ENCODE measurements at regions not wholly inside any gene's neighbourhood (a gene's known extent, or its start where the extent isn't known, plus 50 kb on each side); places are given as distances from the start of the nearest gene placed in this dataset.

- H3K36me3 Mint-ChIP-seq = no peaks in the 10 kb centered on the region
- no peak for ATAC-seq (replicated peaks in 1 of 4)
- POLR2A ChIA-PET = interaction anchor here in 1 of 2 donors (0.7 kb wide), 1 partner anchor 10 kb away, joined by 4 read pairs; no protein-coding TSS in a partner anchor
- Histone ChIP-seq H3K27me3 (replicated peaks in 1 of 2; ENCODE audit: control insufficient read depth in 2 of 2, extremely low read depth in 1 of 2, insufficient read depth in 2 of 2, low read length in 1 of 2) (no peaks in the 10 kb centered on the region), H3K27ac (ENCODE audit: low read length) (no peak overlapping the region), H3K4me1 (ENCODE audit: control insufficient read depth in 1 of 2, extremely low read depth in 1 of 2, insufficient read depth in 2 of 2, low read length in 2 of 2) (no peaks in the 10 kb centered on the region), H3K4me3 (ENCODE audit: control insufficient read depth in 1 of 2, extremely low read depth in 1 of 2, low read length in 1 of 2) (no peak overlapping the region), H3K36me3 (ENCODE audit: control insufficient read depth in 2 of 2, extremely low read depth in 1 of 2, insufficient read depth in 1 of 2, low read length in 1 of 2) (no peaks in the 10 kb centered on the region), H3K9me3 (no peaks in the 10 kb centered on the region)
- no peak overlapping the region for H3K27ac Mint-ChIP-seq
- H3K4me3 Mint-ChIP-seq = no peak overlapping the region
- peaks cover 0 to 2% (median 0%) of the 10 kb centered on the region in 3 donors for H3K9me3 Mint-ChIP-seq
- no peak for DNase-seq
- H3K27me3 Mint-ChIP-seq = no peaks in the 10 kb centered on the region
- peaks cover 0 to 6% (median 6%) of the 10 kb centered on the region in 3 donors for H3K4me1 Mint-ChIP-seq
- CTCF ChIA-PET = interaction anchor here (0.6 to 0.7 kb wide), 10 partner anchors 13 to 657 kb away, joined by 3 to 7 read pairs (median 4); partner anchors contain the start of gene CYSLTR2 (in 1 of the 2)
- WGBS (ENCODE audit: insufficient coverage) = 49% methylated on average over 4 of the region's 5 CpGs
These were observed 53.1 kb upstream of the CYSLTR2 start for GRCh38 chr13:48600374-48601364.

DNA sequence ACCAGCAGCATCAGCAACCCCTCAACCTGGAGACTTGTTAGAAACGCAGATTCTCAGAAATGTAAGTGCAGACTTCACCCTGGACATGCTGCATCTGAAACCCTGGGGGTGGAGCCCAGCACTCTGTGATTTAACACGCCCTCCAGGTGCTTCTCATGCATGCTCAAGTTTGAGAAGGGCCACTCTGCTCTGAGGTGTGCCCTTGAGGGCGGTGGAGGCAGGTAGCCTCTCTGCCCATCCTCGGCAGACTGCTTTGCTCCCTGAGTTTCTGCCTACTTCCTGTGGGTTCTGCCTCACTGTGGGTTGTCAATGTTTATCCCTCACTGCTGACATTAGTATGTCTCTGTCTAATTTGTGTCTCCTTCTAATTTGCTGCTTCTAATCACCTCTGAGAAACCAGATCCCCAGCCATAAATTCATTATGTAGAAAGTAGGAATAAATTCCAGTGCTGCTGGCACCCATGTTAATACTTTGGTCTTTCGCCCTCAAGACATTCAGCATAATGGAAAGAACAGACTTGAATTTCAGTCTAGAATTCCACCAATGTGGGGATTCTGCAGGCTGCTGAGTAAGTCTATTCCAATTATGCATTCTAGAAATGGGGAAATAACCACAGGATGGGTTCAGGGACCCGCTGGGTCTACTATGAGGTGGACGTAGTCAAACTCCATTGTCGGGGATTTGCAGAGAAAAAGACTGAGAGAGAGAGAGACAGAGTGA lies 51.3 kb upstream of the CYSLTR2 start:
- WGBS (ENCODE audit: insufficient coverage) = 92% methylated on average over 5 of the region's 8 CpGs
- no peak overlapping the region for H3K27ac Mint-ChIP-seq
- H3K36me3 ChIP-seq (ENCODE audit: control insufficient read depth in 2 of 2, extremely low read depth in 1 of 2, insufficient read depth in 1 of 2, low read length in 1 of 2) = no peaks in the 10 kb centered on the region
- POLR2A ChIA-PET = no interaction called here
- no peak overlapping the region for H3K4me3 ChIP-seq (ENCODE audit: control insufficient read depth in 1 of 2, extremely low read depth in 1 of 2, low read length in 1 of 2)
- peaks cover 0 to 2% of the 10 kb centered on the region in 2 experiments for H3K27me3 ChIP-seq (replicated peaks in 1 of 2; ENCODE audit: control insufficient read depth in 2 of 2, extremely low read depth in 1 of 2, insufficient read depth in 2 of 2, low read length in 1 of 2)
- H3K27me3 Mint-ChIP-seq = no peaks in the 10 kb centered on the region
- no peak overlapping the region for H3K4me3 Mint-ChIP-seq
- peaks cover 0 to 6% (median 6%) of the 10 kb centered on the region in 3 donors for H3K4me1 Mint-ChIP-seq
- no peaks in the 10 kb centered on the region for H3K9me3 ChIP-seq
- H3K9me3 Mint-ChIP-seq = peaks cover 0 to 16% (median 5%) of the 10 kb centered on the region in 3 donors
- H3K36me3 Mint-ChIP-seq = no peaks in the 10 kb centered on the region
- no peak overlapping the region for H3K27ac ChIP-seq (ENCODE audit: low read length)
- ATAC-seq (replicated peaks in 1 of 4) (no peak), DNase-seq (no peak)
- H3K4me1 ChIP-seq (ENCODE audit: control insufficient read depth in 1 of 2, extremely low read depth in 1 of 2, insufficient read depth in 2 of 2, low read length in 2 of 2) = no peaks in the 10 kb centered on the region
- CTCF ChIA-PET = no interaction called here

GRCh38 chr13:48603375-48603774 lies 50.4 kb upstream of the CYSLTR2 start:
- no peak overlapping the region for H3K4me3 ChIP-seq (ENCODE audit: control insufficient read depth in 1 of 2, extremely low read depth in 1 of 2, low read length in 1 of 2)
- H3K27ac Mint-ChIP-seq = no peak overlapping the region
- peaks cover 0 to 21% (median 11%) of the 10 kb centered on the region in 3 donors for H3K9me3 Mint-ChIP-seq
- CTCF ChIA-PET = no interaction called here
- H3K4me1 Mint-ChIP-seq = peaks cover 0 to 6% (median 6%) of the 10 kb centered on the region in 3 donors
- H3K27me3 ChIP-seq (replicated peaks in 1 of 2; ENCODE audit: control insufficient read depth in 2 of 2, extremely low read depth in 1 of 2, insufficient read depth in 2 of 2, low read length in 1 of 2) = peaks cover 0 to 2% of the 10 kb centered on the region in 2 experiments
- H3K27me3 Mint-ChIP-seq = no peaks in the 10 kb centered on the region
- H3K9me3 ChIP-seq = no peaks in the 10 kb centered on the region
- WGBS (ENCODE audit: insufficient coverage) = 100% methylated on average over 1 of the region's 2 CpGs
- H3K36me3 Mint-ChIP-seq = no peaks in the 10 kb centered on the region
- no peak overlapping the region for H3K27ac ChIP-seq (ENCODE audit: low read length)
- H3K4me3 Mint-ChIP-seq = no peak overlapping the region
- ATAC-seq (replicated peaks in 1 of 4) (no peak), DNase-seq (no peak)
- no peaks in the 10 kb centered on the region for H3K36me3 ChIP-seq (ENCODE audit: control insufficient read depth in 2 of 2, extremely low read depth in 1 of 2, insufficient read depth in 1 of 2, low read length in 1 of 2)
- H3K4me1 ChIP-seq (ENCODE audit: control insufficient read depth in 1 of 2, extremely low read depth in 1 of 2, insufficient read depth in 2 of 2, low read length in 2 of 2) = no peaks in the 10 kb centered on the region
- POLR2A ChIA-PET = interaction anchor here in 1 of 2 donors (0.6 kb wide), 1 partner anchor 447 kb away, joined by 8 read pairs; no protein-coding TSS in a partner anchor

Data from T-cell (primary cell).